GM19397 (cell line): ENCODE measurements at regions not wholly inside any gene's neighbourhood (a gene's known extent, or its start where the extent isn't known, plus 50 kb on each side); places are given as distances from the start of the nearest gene placed in this dataset.
"Not testable (repeated sequence)": the region's sequence is repeated elsewhere in the genome, so short reads cannot be mapped to it uniquely, and the experiment has no call there.

Experiments
- ATAC-seq: cut with Tn5 transposase; IDR thresholded peaks from one replicate; pipeline ENCODE4 v1.9.1; 2021; ENCODE audit warnings: mild to moderate bottlenecking, moderate library complexity; ENCODE audit not compliant: unreplicated experiment

DNA sequence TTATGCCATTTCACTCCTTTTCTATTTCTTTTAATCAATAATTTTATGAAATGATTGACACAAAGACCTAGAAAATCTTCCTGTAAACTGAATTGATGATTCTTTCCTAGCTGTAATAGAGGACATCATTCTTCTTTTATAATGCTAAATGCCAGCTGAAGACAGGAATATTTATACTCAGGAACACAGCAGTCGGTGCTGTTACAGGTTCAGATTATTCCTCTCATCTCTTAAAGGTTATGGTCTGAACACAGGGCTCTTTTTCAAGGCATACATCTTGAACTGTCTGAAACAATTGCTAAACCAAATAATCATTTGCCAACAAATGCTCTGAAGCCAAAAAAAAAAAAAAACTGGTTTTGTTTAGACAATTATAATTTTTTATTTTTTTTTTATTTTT lies 305.0 kb upstream of the MMADHC start:
- no peak for ATAC-seq

GRCh38 chr2:149885946-149886345 lies 298.4 kb upstream of the MMADHC start:
- ATAC-seq: no peak

DNA sequence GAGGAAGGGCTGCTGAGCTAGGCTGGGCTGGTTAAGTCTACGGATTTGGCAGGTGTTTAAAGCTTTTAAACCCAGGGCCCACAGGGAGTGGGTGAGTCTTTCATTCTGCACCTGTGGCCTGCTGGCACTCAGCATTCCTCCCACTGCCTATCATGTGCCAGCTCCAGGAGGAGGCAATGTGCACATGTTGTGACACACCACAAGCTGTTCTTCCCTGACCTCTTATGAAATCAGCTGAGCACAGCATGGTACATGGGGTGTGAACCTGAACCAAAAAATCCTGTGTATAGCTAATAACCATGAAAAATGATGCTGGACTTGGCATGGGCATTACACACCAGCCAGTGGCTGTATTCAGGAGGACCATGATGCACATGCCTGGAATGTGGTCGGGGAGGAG lies 297.9 kb upstream of the MMADHC start:
- ATAC-seq: no peak

GRCh38 chr2:149884871-149885270 lies 297.3 kb upstream of the MMADHC start:
- ATAC-seq: no peak

DNA sequence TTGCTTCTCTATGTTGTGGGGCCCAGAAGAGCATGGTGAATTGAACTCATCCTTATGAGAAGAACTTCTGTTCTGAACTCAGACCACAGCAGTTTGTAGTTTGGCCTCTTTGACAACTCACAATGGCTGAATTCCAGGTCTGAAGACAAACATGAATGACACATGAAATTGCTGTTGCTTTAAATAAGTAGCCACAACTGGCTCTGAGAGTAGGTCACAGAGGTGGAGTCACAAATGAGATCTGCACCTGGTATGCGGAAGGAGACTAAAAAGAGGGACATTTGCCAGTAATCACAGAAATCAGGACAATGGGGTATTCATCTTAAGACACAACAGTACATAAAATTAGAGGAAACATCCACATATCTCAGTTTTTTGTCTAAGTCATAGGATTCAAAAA lies 290.3 kb upstream of the MMADHC start:
- ATAC-seq: no peak

GRCh38 chr2:149877074-149877473 lies 289.5 kb upstream of the MMADHC start:
- no peak for ATAC-seq

GRCh38 chr2:149873936-149874335 lies 286.4 kb upstream of the MMADHC start:
- no peak for ATAC-seq

- ATAC-seq: no peak
These were observed 285.1 kb upstream of the MMADHC start for GRCh38 chr2:149872638-149873150.

- no peak for ATAC-seq
These were observed 284.5 kb upstream of the MMADHC start for GRCh38 chr2:149872041-149872440.

GRCh38 chr2:149871091-149871885 lies 283.7 kb upstream of the MMADHC start:
- ATAC-seq: no peak

DNA sequence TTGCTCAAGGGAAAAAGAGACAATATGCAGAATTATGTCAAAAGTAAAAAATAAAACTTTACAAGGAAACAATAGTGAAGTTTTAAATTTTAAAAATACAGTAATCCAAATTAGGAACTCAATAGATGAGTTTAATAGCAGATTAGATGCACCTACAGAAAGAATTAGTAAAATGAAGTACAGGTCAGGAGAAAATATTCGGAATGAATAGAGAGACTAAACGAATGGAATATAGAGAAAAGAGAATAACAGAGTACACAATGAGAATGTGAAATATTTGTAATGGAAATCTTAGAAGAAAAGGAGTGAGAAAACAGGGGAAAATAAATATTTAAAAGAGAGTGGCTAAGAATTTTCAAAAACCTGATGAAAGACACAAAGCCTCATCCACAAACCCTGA lies 275.7 kb upstream of the MMADHC start:
- no peak for ATAC-seq

DNA sequence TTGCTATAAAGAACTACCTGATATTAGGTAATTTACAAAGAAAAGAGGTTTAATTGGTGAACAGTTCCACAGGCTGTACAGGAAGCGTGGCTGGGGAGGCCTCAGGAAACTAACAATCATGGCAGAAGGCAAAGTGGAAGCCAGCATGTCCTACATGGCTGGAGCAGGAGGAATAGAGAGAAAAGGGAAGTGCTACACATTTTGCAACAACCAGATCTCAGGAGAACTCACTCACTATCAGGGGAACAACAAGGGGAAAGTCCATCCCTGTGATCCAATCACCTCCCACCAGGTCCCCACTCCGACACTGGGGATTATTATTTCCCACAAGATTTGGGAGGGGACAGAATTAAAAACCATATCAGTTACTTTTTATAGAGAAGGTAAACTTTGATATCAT lies 273.5 kb upstream of the MMADHC start:
- no peak for ATAC-seq

DNA sequence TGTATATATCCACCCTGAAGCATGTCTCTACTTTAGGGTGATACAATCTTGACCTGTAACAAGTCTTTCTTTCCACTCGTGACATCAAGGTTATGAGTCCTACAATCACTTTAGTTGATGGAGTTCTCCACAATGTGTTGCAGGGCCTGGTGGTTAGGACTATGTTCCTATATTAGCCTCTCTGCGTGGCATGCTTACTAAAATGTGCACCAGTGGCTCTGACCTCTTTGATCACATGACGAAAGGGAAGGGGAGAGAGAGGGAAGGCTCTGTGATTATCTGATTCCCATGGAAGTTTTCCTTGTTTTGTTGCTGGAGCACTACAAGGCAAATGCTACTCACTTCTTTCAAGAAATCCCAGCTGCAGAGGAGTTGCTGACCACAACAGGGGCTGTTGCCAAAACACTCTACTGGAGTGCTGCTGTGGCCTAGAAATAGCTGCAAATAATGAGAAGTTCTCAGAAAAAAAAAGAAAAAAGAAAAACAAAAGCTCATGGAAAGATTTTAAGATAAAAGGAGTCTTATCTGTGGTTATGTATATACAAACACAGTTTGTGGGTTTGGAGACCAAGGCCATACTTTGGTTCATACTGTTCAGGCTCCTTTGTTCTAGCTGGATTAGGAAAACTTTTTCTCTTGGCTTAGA lies 272.8 kb upstream of the MMADHC start:
- no peak for ATAC-seq

- ATAC-seq: no peak
These were observed 271.5 kb upstream of the MMADHC start for GRCh38 chr2:149858901-149859634.

- no peak for ATAC-seq
These were observed 270.6 kb upstream of the MMADHC start for GRCh38 chr2:149858216-149858615.

GRCh38 chr2:149857344-149857743 lies 269.8 kb upstream of the MMADHC start:
- no peak for ATAC-seq

DNA sequence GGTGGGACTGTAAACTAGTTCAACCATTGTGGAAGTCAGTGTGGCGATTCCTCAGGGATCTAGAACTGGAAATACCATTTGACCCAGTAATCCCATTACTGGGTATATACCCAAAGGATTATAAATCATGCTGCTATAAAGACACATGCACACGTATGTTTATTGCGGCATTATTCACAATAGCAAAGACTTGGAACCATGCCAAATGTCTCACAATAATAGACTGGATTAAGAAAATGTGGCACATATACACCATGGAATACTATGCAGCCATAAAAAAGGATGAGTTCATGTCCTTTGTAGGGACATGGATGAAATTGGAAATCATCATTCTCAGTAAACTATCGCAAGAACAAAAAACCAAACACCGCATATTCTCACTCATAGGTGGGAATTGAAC lies 268.3 kb upstream of the MMADHC start:
- ATAC-seq: not testable (repeated sequence)

- ATAC-seq: no peak
These were observed 262.0 kb upstream of the MMADHC start for GRCh38 chr2:149849591-149849990.

GRCh38 chr2:149849136-149849535 lies 261.6 kb upstream of the MMADHC start:
- ATAC-seq: no peak

GRCh38 chr2:149841396-149841795 lies 253.8 kb upstream of the MMADHC start:
- no peak for ATAC-seq

DNA sequence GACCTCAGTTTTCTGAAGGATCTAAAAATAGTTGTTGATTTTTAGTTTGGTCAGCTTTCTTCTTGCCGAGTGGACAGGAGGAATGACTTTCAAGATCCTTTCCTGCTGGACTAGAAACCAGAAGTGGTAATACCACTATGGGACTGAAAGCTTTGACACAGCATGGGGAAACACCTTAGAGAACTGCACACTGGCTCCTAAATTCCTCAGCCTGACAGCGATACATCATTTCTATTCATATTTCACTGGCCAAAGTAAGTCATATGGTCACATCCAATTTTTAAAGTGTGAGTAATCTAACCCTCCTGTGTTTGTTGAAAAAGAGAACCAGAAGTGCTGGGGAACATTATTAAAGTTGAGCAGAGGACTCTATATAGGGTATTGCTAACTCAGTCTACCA lies 244.7 kb upstream of the MMADHC start:
- ATAC-seq: no peak
